Testis (tissue), 2 donors: ENCODE measurements at regions not wholly inside any gene's neighbourhood (a gene's known extent, or its start where the extent isn't known, plus 50 kb on each side); places are given as distances from the start of the nearest gene placed in this dataset.

ENCODE experiments used
- POLR2A ChIP-seq: fragments of 450-650 bp; IDR thresholded peaks from one replicate; pipeline ENCODE4 v1.6.1; 2017; ENCODE audit warnings: antibody characterized with exemption, mild to moderate bottlenecking, moderate library complexity
- TF ChIP-seq, protein P1 (sequence below), 3 experiments: fragments of 450-650 bp in 2 of 3; fragments of 200-600 bp in 1 of 3; sonication (generic) in 1 of 3; IDR thresholded peaks; one replicate each; pipeline ENCODE4 v1.5.1; 2016 to 2019; ENCODE audit warnings: antibody characterized with exemption in 3 of 3, mild to moderate bottlenecking in 2 of 3, moderate library complexity in 1 of 3

DNA sequence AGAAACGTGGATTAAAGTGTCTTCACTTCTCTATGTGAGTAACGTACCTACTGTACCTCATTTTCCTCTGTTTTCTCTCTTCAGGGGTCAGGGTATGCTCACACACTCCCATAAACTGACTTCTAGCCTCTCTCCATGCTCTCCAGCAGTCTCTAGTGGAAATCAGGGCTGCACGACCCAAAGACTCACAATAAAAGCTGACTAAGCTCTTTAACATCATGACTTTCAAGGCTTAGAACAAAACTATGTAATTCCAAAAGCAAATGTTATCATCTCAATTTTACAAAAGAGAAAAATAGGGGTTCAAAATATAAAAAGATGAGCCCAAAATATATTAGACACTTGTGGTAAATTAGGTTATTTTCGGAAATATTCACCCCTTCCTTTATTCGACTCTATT, 62.5 kb upstream of the KRTAP11-1 start:
- TF ChIP-seq, protein P1, sequence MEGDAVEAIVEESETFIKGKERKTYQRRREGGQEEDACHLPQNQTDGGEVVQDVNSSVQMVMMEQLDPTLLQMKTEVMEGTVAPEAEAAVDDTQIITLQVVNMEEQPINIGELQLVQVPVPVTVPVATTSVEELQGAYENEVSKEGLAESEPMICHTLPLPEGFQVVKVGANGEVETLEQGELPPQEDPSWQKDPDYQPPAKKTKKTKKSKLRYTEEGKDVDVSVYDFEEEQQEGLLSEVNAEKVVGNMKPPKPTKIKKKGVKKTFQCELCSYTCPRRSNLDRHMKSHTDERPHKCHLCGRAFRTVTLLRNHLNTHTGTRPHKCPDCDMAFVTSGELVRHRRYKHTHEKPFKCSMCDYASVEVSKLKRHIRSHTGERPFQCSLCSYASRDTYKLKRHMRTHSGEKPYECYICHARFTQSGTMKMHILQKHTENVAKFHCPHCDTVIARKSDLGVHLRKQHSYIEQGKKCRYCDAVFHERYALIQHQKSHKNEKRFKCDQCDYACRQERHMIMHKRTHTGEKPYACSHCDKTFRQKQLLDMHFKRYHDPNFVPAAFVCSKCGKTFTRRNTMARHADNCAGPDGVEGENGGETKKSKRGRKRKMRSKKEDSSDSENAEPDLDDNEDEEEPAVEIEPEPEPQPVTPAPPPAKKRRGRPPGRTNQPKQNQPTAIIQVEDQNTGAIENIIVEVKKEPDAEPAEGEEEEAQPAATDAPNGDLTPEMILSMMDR (IDR thresholded peaks at IDR 0.05) = no peak
- TF ChIP-seq POLR2A = no peak
